Prostate gland (tissue), 2 donors: ENCODE measurements at regions not wholly inside any gene's neighbourhood (a gene's known extent, or its start where the extent isn't known, plus 50 kb on each side); places are given as distances from the start of the nearest gene placed in this dataset.

Source experiments
- DNase-seq: peaks from one replicate; pipeline ENCODE4 v3.0.0-alpha.2; 2019; ENCODE audit warnings: low spot score
- H3K27ac ChIP-seq, 2 donors: fragments of 200-600 bp; sonication (generic); 2 replicates each; pipeline ENCODE4 v1.5.1; 2017 to 2019
- H3K27me3 ChIP-seq: fragments of 200-600 bp; sonication (generic); replicated peaks from 2 replicates; pipeline ENCODE4 v1.5.1; 2019; ENCODE audit not compliant: insufficient read depth
- H3K36me3 ChIP-seq, 2 donors: fragments of 200-600 bp; sonication (generic); 1 replicate in 1 of 2; 2 replicates in 1 of 2; pipeline versions ENCODE4 v1.5.1 to v1.8.1; 2017 to 2019
- H3K4me1 ChIP-seq: fragments of 200-600 bp; sonication (generic); replicated peaks from 2 replicates; pipeline ENCODE4 v1.5.1; 2019
- H3K4me3 ChIP-seq, 2 donors: fragments of 200-600 bp; sonication (generic); 2 replicates each; pipeline ENCODE4 v1.5.1; 2017 to 2019
- H3K9me3 ChIP-seq: fragments of 200-600 bp; sonication (generic); 2 replicates; pipeline ENCODE4 v1.5.1; 2017
- POLR2A ChIP-seq: fragments of 450-650 bp; IDR thresholded peaks from one replicate; pipeline ENCODE4 v1.6.1; 2016; ENCODE audit warnings: antibody characterized with exemption, mild to moderate bottlenecking
- POLR2AphosphoS5 ChIP-seq: sonication (generic); formaldehyde crosslinking; IDR thresholded peaks from one replicate; pipeline ENCODE4 v1.6.1; 2017; ENCODE audit warnings: antibody characterized with exemption
- WGBS: methylation state at CpG from one replicate; pipeline ENCODE4 v1.1.5; 2018; 5-methylcytosine and 5-hydroxymethylcytosine counted together
- intact Hi-C: fragments of 100-400 bp; cut with DNase I; formaldehyde crosslinking; loops from one replicate; pipeline ENCODE4 v1.14.2; 2022
- TF ChIP-seq, protein P1 (sequence below), 4 experiments: fragments of 200-600 bp in 2 of 4; fragments of 450-650 bp in 2 of 4; sonication (generic) in 2 of 4; IDR thresholded peaks; 1 replicate in 3 of 4; 2 replicates in 1 of 4; pipeline ENCODE4 v1.5.1; 2016 to 2019; ENCODE audit warnings: antibody characterized with exemption in 4 of 4, mild to moderate bottlenecking in 2 of 4, moderate library complexity in 2 of 4

GRCh38 chr17:77617516-77617915 is 341.0 kb upstream of the TNRC6C start:
- H3K4me1 ChIP-seq: no peaks in the 10 kb centered on the region
- H3K27ac ChIP-seq: no peak overlapping the region
- intact Hi-C loops: no loop called here
- H3K4me3 ChIP-seq: no peak overlapping the region
- 85% methylated on average over 8 of the region's 8 CpGs for WGBS
- no peaks in the 10 kb centered on the region for H3K27me3 ChIP-seq
- H3K9me3 ChIP-seq: no peaks in the 10 kb centered on the region
- TF ChIP-seq POLR2AphosphoS5: no peak
- no peaks in the 10 kb centered on the region for H3K36me3 ChIP-seq
- DNase-seq: no peak

- no peaks in the 10 kb centered on the region for H3K36me3 ChIP-seq
- no peaks in the 10 kb centered on the region for H3K9me3 ChIP-seq
- 78% methylated on average over 7 of the region's 7 CpGs for WGBS
- H3K27ac ChIP-seq: no peak overlapping the region
- DNase-seq: no peak
- no peaks in the 10 kb centered on the region for H3K4me1 ChIP-seq
- intact Hi-C loops: no loop called here
- no peak overlapping the region for H3K4me3 ChIP-seq
- H3K27me3 ChIP-seq: no peaks in the 10 kb centered on the region
- TF ChIP-seq, protein P1, sequence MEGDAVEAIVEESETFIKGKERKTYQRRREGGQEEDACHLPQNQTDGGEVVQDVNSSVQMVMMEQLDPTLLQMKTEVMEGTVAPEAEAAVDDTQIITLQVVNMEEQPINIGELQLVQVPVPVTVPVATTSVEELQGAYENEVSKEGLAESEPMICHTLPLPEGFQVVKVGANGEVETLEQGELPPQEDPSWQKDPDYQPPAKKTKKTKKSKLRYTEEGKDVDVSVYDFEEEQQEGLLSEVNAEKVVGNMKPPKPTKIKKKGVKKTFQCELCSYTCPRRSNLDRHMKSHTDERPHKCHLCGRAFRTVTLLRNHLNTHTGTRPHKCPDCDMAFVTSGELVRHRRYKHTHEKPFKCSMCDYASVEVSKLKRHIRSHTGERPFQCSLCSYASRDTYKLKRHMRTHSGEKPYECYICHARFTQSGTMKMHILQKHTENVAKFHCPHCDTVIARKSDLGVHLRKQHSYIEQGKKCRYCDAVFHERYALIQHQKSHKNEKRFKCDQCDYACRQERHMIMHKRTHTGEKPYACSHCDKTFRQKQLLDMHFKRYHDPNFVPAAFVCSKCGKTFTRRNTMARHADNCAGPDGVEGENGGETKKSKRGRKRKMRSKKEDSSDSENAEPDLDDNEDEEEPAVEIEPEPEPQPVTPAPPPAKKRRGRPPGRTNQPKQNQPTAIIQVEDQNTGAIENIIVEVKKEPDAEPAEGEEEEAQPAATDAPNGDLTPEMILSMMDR (IDR thresholded peaks at IDR 0.05): no peak
- no peak for TF ChIP-seq POLR2AphosphoS5
- TF ChIP-seq POLR2A: no peak
Observed at GRCh38 chr17:77618173-77618572, 340.3 kb upstream of the TNRC6C start.

- no peak overlapping the region for H3K4me3 ChIP-seq
- intact Hi-C loops: no loop called here
- H3K27me3 ChIP-seq: no peaks in the 10 kb centered on the region
- no peak overlapping the region for H3K27ac ChIP-seq
- no peaks in the 10 kb centered on the region for H3K4me1 ChIP-seq
- TF ChIP-seq POLR2AphosphoS5 (no peak), POLR2A (no peak)
- TF ChIP-seq, protein P1 (IDR thresholded peaks at IDR 0.05): no peak
- H3K36me3 ChIP-seq: no peaks in the 10 kb centered on the region
- no peaks in the 10 kb centered on the region for H3K9me3 ChIP-seq
- DNase-seq: no peak
- WGBS: 90% methylated on average over 11 of the region's 11 CpGs
Observed at GRCh38 chr17:77618731-77619130, 339.8 kb upstream of the TNRC6C start.

GRCh38 chr17:77619326-77619725 is 339.2 kb upstream of the TNRC6C start:
- 93% methylated on average over 4 of the region's 4 CpGs for WGBS
- intact Hi-C loops: no loop called here
- no peak overlapping the region for H3K4me3 ChIP-seq

GRCh38 chr17:77619851-77620250 is 338.7 kb upstream of the TNRC6C start:
- WGBS: 81% methylated on average over 5 of the region's 5 CpGs
- intact Hi-C loops: no loop called here
- H3K27me3 ChIP-seq: no peaks in the 10 kb centered on the region

More at GRCh38 chr17:77619326-77619725, 339.2 kb upstream of the TNRC6C start:
- H3K27me3 ChIP-seq: no peaks in the 10 kb centered on the region
- no peak for DNase-seq
- TF ChIP-seq, protein P1 (IDR thresholded peaks at IDR 0.05): no peak
- TF ChIP-seq POLR2A (no peak), POLR2AphosphoS5 (no peak)
- H3K9me3 ChIP-seq: no peaks in the 10 kb centered on the region
- no peak overlapping the region for H3K27ac ChIP-seq
- H3K36me3 ChIP-seq: no peaks in the 10 kb centered on the region
- no peaks in the 10 kb centered on the region for H3K4me1 ChIP-seq

More at GRCh38 chr17:77619851-77620250, 338.7 kb upstream of the TNRC6C start:
- no peaks in the 10 kb centered on the region for H3K4me1 ChIP-seq
- no peak overlapping the region for H3K4me3 ChIP-seq
- H3K9me3 ChIP-seq: no peaks in the 10 kb centered on the region
- DNase-seq: no peak
- H3K27ac ChIP-seq: no peak overlapping the region
- TF ChIP-seq POLR2A (no peak), POLR2AphosphoS5 (no peak)
- TF ChIP-seq, protein P1 (IDR thresholded peaks at IDR 0.05): no peak
- H3K36me3 ChIP-seq: no peaks in the 10 kb centered on the region
